Transverse colon (tissue), 4 donors: ENCODE measurements at regions not wholly inside any gene's neighbourhood (a gene's known extent, or its start where the extent isn't known, plus 50 kb on each side); places are given as distances from the start of the nearest gene placed in this dataset.

Source experiments
- EP300 ChIP-seq: sonication (generic); formaldehyde crosslinking; IDR thresholded peaks from one replicate; pipeline ENCODE4 v1.6.1; 2017; ENCODE audit warnings: antibody characterized with exemption, low read depth
- POLR2A ChIP-seq: fragments of 450-650 bp; IDR thresholded peaks from one replicate; pipeline ENCODE4 v1.6.1; 2016; ENCODE audit warnings: antibody characterized with exemption, mild to moderate bottlenecking, moderate library complexity
- POLR2AphosphoS5 ChIP-seq, 3 donors: sonication (generic); formaldehyde crosslinking; IDR thresholded peaks; one replicate each; pipeline ENCODE4 v1.6.1; 2016; ENCODE audit warnings: antibody characterized with exemption in 3 of 3
- TF ChIP-seq, protein P1 (sequence below), 5 experiments: fragments of 200-600 bp in 3 of 5; fragments of 450-650 bp in 2 of 5; sonication (generic) in 3 of 5; IDR thresholded peaks; 1 replicate in 2 of 5; 2 replicates in 3 of 5; pipeline ENCODE4 v1.5.1; 2016 to 2017; ENCODE audit warnings: antibody characterized with exemption in 5 of 5, inconsistent platforms in 3 of 5, mild to moderate bottlenecking in 2 of 5, moderate library complexity in 1 of 5

DNA sequence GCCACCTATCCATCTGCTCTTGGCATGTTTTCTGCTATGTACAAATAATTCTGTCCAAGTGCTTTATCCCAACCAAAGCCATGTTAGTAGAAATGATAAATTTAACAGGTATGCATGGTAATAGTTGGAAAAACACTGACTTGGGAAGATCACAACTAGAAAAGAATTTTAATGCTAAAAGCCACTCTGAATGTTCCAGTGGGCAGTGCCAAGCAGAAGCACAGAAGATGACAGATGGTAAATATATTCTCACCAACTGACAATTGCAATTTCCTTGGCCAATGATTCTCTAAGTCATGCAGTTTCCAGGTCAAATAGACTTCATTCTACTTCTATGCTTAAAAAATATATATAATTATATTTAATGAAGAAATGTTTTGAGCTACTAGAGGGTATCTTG lies 83.6 kb upstream of the SEMA3C start:
- TF ChIP-seq, protein P1, sequence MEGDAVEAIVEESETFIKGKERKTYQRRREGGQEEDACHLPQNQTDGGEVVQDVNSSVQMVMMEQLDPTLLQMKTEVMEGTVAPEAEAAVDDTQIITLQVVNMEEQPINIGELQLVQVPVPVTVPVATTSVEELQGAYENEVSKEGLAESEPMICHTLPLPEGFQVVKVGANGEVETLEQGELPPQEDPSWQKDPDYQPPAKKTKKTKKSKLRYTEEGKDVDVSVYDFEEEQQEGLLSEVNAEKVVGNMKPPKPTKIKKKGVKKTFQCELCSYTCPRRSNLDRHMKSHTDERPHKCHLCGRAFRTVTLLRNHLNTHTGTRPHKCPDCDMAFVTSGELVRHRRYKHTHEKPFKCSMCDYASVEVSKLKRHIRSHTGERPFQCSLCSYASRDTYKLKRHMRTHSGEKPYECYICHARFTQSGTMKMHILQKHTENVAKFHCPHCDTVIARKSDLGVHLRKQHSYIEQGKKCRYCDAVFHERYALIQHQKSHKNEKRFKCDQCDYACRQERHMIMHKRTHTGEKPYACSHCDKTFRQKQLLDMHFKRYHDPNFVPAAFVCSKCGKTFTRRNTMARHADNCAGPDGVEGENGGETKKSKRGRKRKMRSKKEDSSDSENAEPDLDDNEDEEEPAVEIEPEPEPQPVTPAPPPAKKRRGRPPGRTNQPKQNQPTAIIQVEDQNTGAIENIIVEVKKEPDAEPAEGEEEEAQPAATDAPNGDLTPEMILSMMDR (IDR thresholded peaks at IDR 0.05) = no peak
- TF ChIP-seq EP300 (no peak), POLR2A (no peak), POLR2AphosphoS5 (IDR thresholded peaks at IDR 0.05) (no peak)
